CD14-positive monocyte (primary cell): ENCODE measurements at regions not wholly inside any gene's neighbourhood (a gene's known extent, or its start where the extent isn't known, plus 50 kb on each side); places are given as distances from the start of the nearest gene placed in this dataset.

Experiments
- DNase-seq, 3 donors: peaks; one replicate each; pipeline ENCODE4 v3.0.0-alpha.2; 2011 to 2022
- H2AFZ ChIP-seq: 2 replicates; pipeline ENCODE4 v1.6.0; 2012; ENCODE audit warnings: mild to moderate bottlenecking, low read depth, low read length, inconsistent platforms; ENCODE audit not compliant: insufficient read depth, poor library complexity, severe bottlenecking
- H3K27ac ChIP-seq, 2 donors: 1 replicate in 1 of 2; 2 replicates in 1 of 2; pipeline ENCODE4 v1.5.1; 2012 to 2013; ENCODE audit warnings: low read length in 2 of 2, control low read depth in 1 of 2, inconsistent platforms in 1 of 2, low read depth in 1 of 2, mild to moderate bottlenecking in 1 of 2
- H3K27me3 ChIP-seq, 2 donors: one replicate each; pipeline versions ENCODE4 v1.6.0 to v1.6.1; 2011 to 2013; ENCODE audit warnings: low read length in 2 of 2; ENCODE audit not compliant: control insufficient read depth in 2 of 2, insufficient read depth in 2 of 2
- H3K36me3 ChIP-seq, 2 donors: replicated peaks in 1 of 2; 1 replicate in 1 of 2; 2 replicates in 1 of 2; pipeline versions ENCODE4 v1.5.1 to v1.6.1; 2012 to 2013; ENCODE audit warnings: low read length in 2 of 2, control low read depth in 1 of 2, inconsistent platforms in 1 of 2, mild to moderate bottlenecking in 1 of 2; ENCODE audit not compliant: insufficient read depth in 2 of 2, control insufficient read depth in 1 of 2
- H3K4me1 ChIP-seq, 2 donors: 1 replicate in 1 of 2; 2 replicates in 1 of 2; pipeline versions ENCODE4 v1.5.1 to v1.6.1; 2012 to 2013; ENCODE audit warnings: low read length in 2 of 2, control low read depth in 1 of 2, inconsistent platforms in 1 of 2, mild to moderate bottlenecking in 1 of 2, moderate library complexity in 1 of 2; ENCODE audit not compliant: insufficient read depth in 2 of 2, control insufficient read depth in 1 of 2
- H3K4me2 ChIP-seq: replicated peaks from 2 replicates; pipeline ENCODE3; 2012; ENCODE audit warnings: low read length, moderate library complexity, mild to moderate bottlenecking; ENCODE audit not compliant: poor library complexity, severe bottlenecking; ENCODE audit errors: extremely low read depth
- H3K4me3 ChIP-seq, 3 experiments: fragments of 200-600 bp in 1 of 3; sonication (generic) in 1 of 3; replicated peaks in 1 of 3; 1 replicate in 2 of 3; 2 replicates in 1 of 3; pipeline ENCODE4 v1.5.1; 2011 to 2013; ENCODE audit warnings: low read length in 3 of 3, mild to moderate bottlenecking in 3 of 3, control low read depth in 2 of 3, low read depth in 2 of 3, inconsistent platforms in 1 of 3, moderate library complexity in 1 of 3
- H3K79me2 ChIP-seq: 2 replicates; pipeline ENCODE4 v1.6.0; 2012; ENCODE audit warnings: mild to moderate bottlenecking, control low read depth, inconsistent platforms, low read length, moderate library complexity; ENCODE audit not compliant: insufficient read depth
- H3K9ac ChIP-seq: 2 replicates; pipeline ENCODE4 v1.6.0; 2017; ENCODE audit warnings: low read length, mild to moderate bottlenecking; ENCODE audit not compliant: insufficient read depth, poor library complexity, severe bottlenecking
- H3K9me3 ChIP-seq, 2 donors: replicated peaks in 1 of 2; 1 replicate in 1 of 2; 2 replicates in 1 of 2; pipeline versions ENCODE4 v1.5.1 to v1.6.1; 2012 to 2013; ENCODE audit warnings: low read length in 2 of 2, control low read depth in 1 of 2; ENCODE audit not compliant: control insufficient read depth in 1 of 2, insufficient read depth in 1 of 2
- H4K20me1 ChIP-seq: 2 replicates; pipeline ENCODE4 v1.6.0; 2012; ENCODE audit warnings: mild to moderate bottlenecking, low read length, control low read depth, moderate library complexity; ENCODE audit not compliant: insufficient read depth
- H3K27ac Mint-ChIP-seq, 7 donors: one replicate each; pipeline ENCODE4 v1.8.0; 2020; ENCODE audit warnings: mild to moderate bottlenecking in 7 of 7, mixed read lengths in 7 of 7, moderate library complexity in 6 of 7, inconsistent platforms in 2 of 7
- H3K27me3 Mint-ChIP-seq, 3 donors: one replicate each; pipeline ENCODE4 v1.8.0; 2021 to 2022; ENCODE audit warnings: low read depth in 3 of 3, mild to moderate bottlenecking in 3 of 3, mixed read lengths in 3 of 3, moderate library complexity in 3 of 3, inconsistent platforms in 1 of 3
- H3K36me3 Mint-ChIP-seq, 2 donors: one replicate each; pipeline ENCODE4 v1.8.0; 2020; ENCODE audit warnings: mixed read lengths in 2 of 2, inconsistent platforms in 1 of 2, mild to moderate bottlenecking in 1 of 2
- H3K4me1 Mint-ChIP-seq: one replicate; pipeline ENCODE4 v1.8.0; 2020; ENCODE audit warnings: mild to moderate bottlenecking, mixed read lengths
- H3K4me3 Mint-ChIP-seq, 2 donors: one replicate each; pipeline ENCODE4 v1.8.0; 2020; ENCODE audit warnings: mild to moderate bottlenecking in 2 of 2, mixed read lengths in 2 of 2, moderate library complexity in 1 of 2
- H3K9me3 Mint-ChIP-seq, 7 donors: one replicate each; pipeline ENCODE4 v1.8.0; 2020 to 2022; ENCODE audit warnings: mixed read lengths in 7 of 7, mild to moderate bottlenecking in 6 of 7, moderate library complexity in 6 of 7, inconsistent platforms in 2 of 7
- CTCF ChIP-seq: fragments of 200-600 bp; IDR thresholded peaks from one replicate; pipeline ENCODE4 v1.8.0; 2022; ENCODE audit warnings: antibody characterized with exemption, mild to moderate bottlenecking
- WGBS: methylation state at CpG from one replicate; pipeline ENCODE4 v1.1.5; 2013; ENCODE audit warnings: missing lambda C conversion rate; ENCODE audit not compliant: insufficient coverage; 5-methylcytosine and 5-hydroxymethylcytosine counted together
- intact Hi-C, 2 donors: fragments of 100-400 bp; cut with micrococcal nuclease; formaldehyde crosslinking; loops; one replicate each; pipeline versions ENCODE4 v1.15.0 to v1.15.1; 2023

GRCh38 chr6:30002871-30003270 is 58.2 kb upstream of the POLR1H start:
- DNase-seq, result no peak
- H3K27ac Mint-ChIP-seq, result no peak overlapping the region
- peaks cover 29 to 42% of the 10 kb centered on the region in 2 donors for H3K27me3 ChIP-seq
- no peaks in the 10 kb centered on the region for H4K20me1 ChIP-seq
- H3K9ac ChIP-seq, result no peak overlapping the region
- H3K9me3 ChIP-seq, result peaks cover 0 to 9% of the 10 kb centered on the region in 2 donors
- H3K27ac ChIP-seq, result no peak overlapping the region
- H3K36me3 ChIP-seq, result no peaks in the 10 kb centered on the region
- peaks cover 18 to 19% of the 10 kb centered on the region in 2 donors for H3K4me1 ChIP-seq
- no peak overlapping the region for H3K4me2 ChIP-seq
- H3K27me3 Mint-ChIP-seq, result peaks cover 35 to 48% (median 47%) of the 10 kb centered on the region in 3 donors
- peaks cover 0 to 4% of the 10 kb centered on the region in 2 donors for H3K36me3 Mint-ChIP-seq
- H3K4me3 Mint-ChIP-seq, result no peak overlapping the region
- intact Hi-C loops, result no loop called here
- TF ChIP-seq CTCF, result no peak
- WGBS, result 83% methylated on average over 3 of the region's 3 CpGs
- no peak overlapping the region for H2AFZ ChIP-seq
- H3K9me3 Mint-ChIP-seq, result peaks cover 0 to 17% (median 8%) of the 10 kb centered on the region in 7 donors
- H3K79me2 ChIP-seq, result no peaks in the 10 kb centered on the region
- H3K4me1 Mint-ChIP-seq, result peaks cover 22% of the 10 kb centered on the region
- H3K4me3 ChIP-seq, result no peak overlapping the region

- no CpG with 5 or more reads among the region's 3 CpGs for WGBS
- Mint-ChIP-seq H3K27me3 (peaks cover 50 to 63% (median 51%) of the 10 kb centered on the region in 3 donors), H3K36me3 (peaks cover 5 to 14% of the 10 kb centered on the region in 2 donors), H3K4me3 (peak overlapping the region; percentile 84 to 91), H3K4me1 (peaks cover 23% of the 10 kb centered on the region), H3K9me3 (peaks cover 0 to 21% (median 8%) of the 10 kb centered on the region in 7 donors), H3K27ac (no peak overlapping the region)
- H3K4me3 ChIP-seq, result no peak overlapping the region
- no peaks in the 10 kb centered on the region for H3K36me3 ChIP-seq
- H4K20me1 ChIP-seq, result no peaks in the 10 kb centered on the region
- H2AFZ ChIP-seq, result no peak overlapping the region
- H3K27me3 ChIP-seq, result peaks cover 32 to 54% of the 10 kb centered on the region in 2 donors
- no peaks in the 10 kb centered on the region for H3K79me2 ChIP-seq
- H3K9ac ChIP-seq, result no peak overlapping the region
- H3K4me2 ChIP-seq, result peak overlapping the region; percentile 74
- H3K27ac ChIP-seq, result no peak overlapping the region
- peaks cover 18 to 19% of the 10 kb centered on the region in 2 donors for H3K4me1 ChIP-seq
- intact Hi-C loops, result no loop called here
- DNase-seq, result no peak
- H3K9me3 ChIP-seq, result peaks cover 0 to 9% of the 10 kb centered on the region in 2 donors
- TF ChIP-seq CTCF, result no peak
Measured at GRCh38 chr6:30005482-30005881, 55.6 kb upstream of the POLR1H start.
